ENCODE measurements at regions not wholly inside any gene's neighbourhood (a gene's known extent, or its start where the extent isn't known, plus 50 kb on each side); places are given as distances from the start of the nearest gene placed in this dataset.

GRCh38 chr14:80388980-80389711 lies 177.8 kb upstream of the DIO2 start:
- DNase-seq (ENCODE audit: low read depth, low spot score) = peak; percentile 86
- POLR2A ChIA-PET = no interaction called here
- CTCF ChIA-PET = interaction anchor here (0.6 to 1.8 kb wide), 4 partner anchors 17 to 460 kb away, joined by 3 to 5 read pairs (median 3); no protein-coding TSS in a partner anchor
- TF ChIP-seq CTCF (IDR thresholded peaks at IDR 0.05; ENCODE audit: insufficient read depth, low read length, missing control alignments) = no peak
- H3K4me3 ChIP-seq (ENCODE audit: low read depth, low read length) = no peak overlapping the region

- no peak for TF ChIP-seq CTCF (IDR thresholded peaks at IDR 0.05; ENCODE audit: insufficient read depth, low read length, missing control alignments)
- ChIA-PET POLR2A (no interaction called here), CTCF (interaction anchor here (1.1 to 1.8 kb wide), 3 partner anchors 21 to 462 kb away, joined by 3 to 5 read pairs (median 3); no protein-coding TSS in a partner anchor)
- no peak for DNase-seq (ENCODE audit: low read depth, low spot score)
- H3K4me3 ChIP-seq (ENCODE audit: low read depth, low read length) = no peak overlapping the region
Measured at GRCh38 chr14:80387563-80387981, 176.3 kb upstream of the DIO2 start.

DNA sequence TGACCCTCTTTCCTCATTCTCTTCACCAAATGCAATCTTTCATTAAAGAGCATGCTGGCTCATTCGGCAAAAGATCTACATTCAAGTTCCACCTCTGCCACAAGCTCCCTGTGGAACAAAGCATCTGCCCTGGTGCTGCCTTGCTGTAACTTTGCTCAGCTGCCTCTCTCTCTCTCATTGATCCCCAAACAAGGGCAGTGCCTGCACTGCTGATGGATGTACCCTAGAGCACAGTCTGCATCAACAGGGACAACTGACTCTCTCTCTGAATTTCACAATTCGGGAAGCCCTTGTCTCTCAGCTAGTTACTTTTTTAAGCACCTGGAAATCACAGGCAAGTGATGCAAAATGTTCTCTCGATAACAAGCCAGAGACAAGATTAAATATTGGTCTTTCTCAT lies 174.0 kb upstream of the DIO2 start:
- DNase-seq (ENCODE audit: low read depth, low spot score) = no peak
- ChIA-PET POLR2A (no interaction called here), CTCF (no interaction called here)
- no peak for TF ChIP-seq CTCF (IDR thresholded peaks at IDR 0.05; ENCODE audit: insufficient read depth, low read length, missing control alignments)
- H3K4me3 ChIP-seq (ENCODE audit: low read depth, low read length) = no peak overlapping the region

DNA sequence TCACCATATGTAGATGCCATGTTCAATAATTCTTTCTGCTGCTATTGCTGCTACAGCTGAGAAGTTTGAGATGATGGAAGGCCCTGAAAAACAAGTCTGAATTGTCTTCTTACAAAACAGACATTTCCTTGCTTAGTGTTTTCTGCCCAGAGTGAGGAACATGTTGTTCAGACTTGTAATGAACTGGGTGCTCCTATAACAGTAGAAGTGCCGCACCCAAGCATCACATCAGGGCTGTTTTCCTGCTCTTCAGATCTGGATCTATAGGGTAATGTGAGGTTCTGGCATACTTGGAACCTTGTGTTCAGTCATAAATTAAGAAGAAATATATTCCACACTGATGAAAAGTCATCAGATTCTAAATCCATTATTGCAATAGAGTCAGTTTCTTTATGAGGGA lies 171.9 kb upstream of the DIO2 start:
- H3K4me3 ChIP-seq (ENCODE audit: low read depth, low read length) = no peak overlapping the region
- POLR2A ChIA-PET = no interaction called here
- no peak for DNase-seq (ENCODE audit: low read depth, low spot score)
- TF ChIP-seq CTCF (IDR thresholded peaks at IDR 0.05; ENCODE audit: insufficient read depth, low read length, missing control alignments) = no peak
- CTCF ChIA-PET = no interaction called here

GRCh38 chr14:80381807-80382363 lies 170.6 kb upstream of the DIO2 start:
- no peak overlapping the region for H3K4me3 ChIP-seq (ENCODE audit: low read depth, low read length)
- no peak for DNase-seq (ENCODE audit: low read depth, low spot score)
- POLR2A ChIA-PET = no interaction called here
- TF ChIP-seq CTCF (IDR thresholded peaks at IDR 0.05; ENCODE audit: insufficient read depth, low read length, missing control alignments) = no peak
- CTCF ChIA-PET = interaction anchor here (1.9 kb wide), 1 partner anchor 25 kb away, joined by 4 read pairs; no protein-coding TSS in a partner anchor

DNA sequence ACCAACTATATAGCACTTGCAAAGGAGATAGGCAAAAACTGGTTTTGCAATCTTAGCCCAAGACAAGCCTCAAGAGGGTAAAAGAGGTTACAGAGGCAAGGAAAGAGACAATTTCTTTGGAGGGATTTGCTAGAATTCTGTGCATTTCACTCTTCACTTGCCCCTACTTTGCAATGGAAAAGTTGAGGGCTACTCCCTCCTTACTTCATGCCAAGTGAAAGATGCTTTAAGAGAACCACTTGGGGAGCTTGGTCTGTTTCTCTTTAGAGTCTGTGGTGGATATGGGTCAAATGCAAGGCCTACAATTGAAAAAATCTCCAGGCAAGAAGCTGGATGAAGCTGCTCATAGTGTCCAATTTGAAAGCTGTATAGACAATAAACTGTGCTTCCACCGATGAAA lies 167.7 kb upstream of the DIO2 start:
- no peak for DNase-seq (ENCODE audit: low read depth, low spot score)
- no peak overlapping the region for H3K4me3 ChIP-seq (ENCODE audit: low read depth, low read length)
- POLR2A ChIA-PET = no interaction called here
- CTCF ChIA-PET = no interaction called here
- TF ChIP-seq CTCF (IDR thresholded peaks at IDR 0.05; ENCODE audit: insufficient read depth, low read length, missing control alignments) = no peak
